ENCODE measurements at regions not wholly inside any gene's neighbourhood (a gene's known extent, or its start where the extent isn't known, plus 50 kb on each side); places are given as distances from the start of the nearest gene placed in this dataset.

DNA sequence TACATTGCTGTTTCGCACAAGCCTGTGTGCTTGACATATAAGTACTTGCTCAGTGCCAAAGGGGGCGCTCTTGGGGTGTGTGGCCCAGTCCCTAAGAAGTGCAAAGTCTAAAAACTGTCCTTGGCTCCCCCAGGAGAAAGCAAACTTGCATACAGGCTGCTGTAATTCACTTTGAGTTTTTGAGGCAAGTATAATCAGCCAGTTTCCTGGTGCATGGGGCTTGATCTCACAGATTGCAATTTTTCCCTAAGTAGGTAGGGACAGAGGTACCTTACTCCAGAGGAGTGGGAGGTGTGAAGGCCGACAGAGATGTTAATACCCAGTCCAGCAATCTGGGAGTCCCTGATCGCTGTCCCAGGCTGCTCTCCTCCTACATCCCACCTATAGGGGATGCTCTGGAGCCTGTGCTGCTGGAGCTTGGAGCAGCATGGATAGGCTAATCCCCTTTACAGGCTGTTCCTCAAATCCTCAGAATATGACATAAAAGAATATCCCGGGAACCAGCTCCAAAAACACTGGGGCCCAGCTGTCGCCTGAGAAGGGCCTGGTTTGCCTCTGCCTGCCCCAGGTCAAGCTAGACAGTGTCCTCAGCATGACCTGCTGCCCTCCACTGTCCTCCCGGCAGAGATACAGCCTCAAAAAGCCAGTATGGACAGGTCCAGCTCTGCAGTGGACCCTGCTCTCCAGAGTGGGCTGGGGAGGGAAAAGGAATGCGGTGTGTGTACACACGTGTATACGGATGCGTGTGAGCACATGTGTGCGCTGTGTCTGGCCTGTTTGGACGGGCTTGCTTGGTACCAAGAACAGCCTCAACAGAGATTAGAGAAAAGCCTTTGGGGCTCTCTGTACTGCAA is 136.5 kb upstream of the HAAO start:
- Histone ChIP-seq H3K27me3 (ENCODE audit: control insufficient read depth, insufficient read depth, low read length) (no peaks in the 10 kb centered on the region), H3K9ac (ENCODE audit: low read depth, low read length) (peak overlapping the region; percentile 56), H3K4me3 (ENCODE audit: low read length) (no peak overlapping the region), H3K4me2 (ENCODE audit: low read length) (no peak overlapping the region), H3K9me3 (replicated peaks; ENCODE audit: low read length) (no peaks in the 10 kb centered on the region), H3K36me3 (ENCODE audit: insufficient read depth, low read length) (no peaks in the 10 kb centered on the region), H3K4me1 (ENCODE audit: control insufficient read depth, insufficient read depth, low read length) (peaks cover 80% of the 10 kb centered on the region)

GRCh38 chr2:42928161-42928691 is 135.8 kb upstream of the HAAO start:
- Histone ChIP-seq H3K4me3 (ENCODE audit: low read length) (no peak overlapping the region), H3K4me2 (ENCODE audit: low read length) (no peak overlapping the region), H3K4me1 (ENCODE audit: control insufficient read depth, insufficient read depth, low read length) (peaks cover 87% of the 10 kb centered on the region), H3K27me3 (ENCODE audit: control insufficient read depth, insufficient read depth, low read length) (no peaks in the 10 kb centered on the region), H3K9me3 (replicated peaks; ENCODE audit: low read length) (no peaks in the 10 kb centered on the region), H3K9ac (ENCODE audit: low read depth, low read length) (peak overlapping the region; percentile 13), H3K36me3 (ENCODE audit: insufficient read depth, low read length) (no peaks in the 10 kb centered on the region)

- H3K9ac ChIP-seq (ENCODE audit: low read depth, low read length), result peak overlapping the region; percentile 87
- H3K36me3 ChIP-seq (ENCODE audit: insufficient read depth, low read length), result no peaks in the 10 kb centered on the region
- H3K4me1 ChIP-seq (ENCODE audit: control insufficient read depth, insufficient read depth, low read length), result peaks cover 94% of the 10 kb centered on the region
- no peaks in the 10 kb centered on the region for H3K27me3 ChIP-seq (ENCODE audit: control insufficient read depth, insufficient read depth, low read length)
- no peaks in the 10 kb centered on the region for H3K9me3 ChIP-seq (replicated peaks; ENCODE audit: low read length)
- H3K4me2 ChIP-seq (ENCODE audit: low read length), result no peak overlapping the region
- H3K4me3 ChIP-seq (ENCODE audit: low read length), result no peak overlapping the region
Observed at GRCh38 chr2:42927334-42928160, 135.2 kb upstream of the HAAO start.

DNA sequence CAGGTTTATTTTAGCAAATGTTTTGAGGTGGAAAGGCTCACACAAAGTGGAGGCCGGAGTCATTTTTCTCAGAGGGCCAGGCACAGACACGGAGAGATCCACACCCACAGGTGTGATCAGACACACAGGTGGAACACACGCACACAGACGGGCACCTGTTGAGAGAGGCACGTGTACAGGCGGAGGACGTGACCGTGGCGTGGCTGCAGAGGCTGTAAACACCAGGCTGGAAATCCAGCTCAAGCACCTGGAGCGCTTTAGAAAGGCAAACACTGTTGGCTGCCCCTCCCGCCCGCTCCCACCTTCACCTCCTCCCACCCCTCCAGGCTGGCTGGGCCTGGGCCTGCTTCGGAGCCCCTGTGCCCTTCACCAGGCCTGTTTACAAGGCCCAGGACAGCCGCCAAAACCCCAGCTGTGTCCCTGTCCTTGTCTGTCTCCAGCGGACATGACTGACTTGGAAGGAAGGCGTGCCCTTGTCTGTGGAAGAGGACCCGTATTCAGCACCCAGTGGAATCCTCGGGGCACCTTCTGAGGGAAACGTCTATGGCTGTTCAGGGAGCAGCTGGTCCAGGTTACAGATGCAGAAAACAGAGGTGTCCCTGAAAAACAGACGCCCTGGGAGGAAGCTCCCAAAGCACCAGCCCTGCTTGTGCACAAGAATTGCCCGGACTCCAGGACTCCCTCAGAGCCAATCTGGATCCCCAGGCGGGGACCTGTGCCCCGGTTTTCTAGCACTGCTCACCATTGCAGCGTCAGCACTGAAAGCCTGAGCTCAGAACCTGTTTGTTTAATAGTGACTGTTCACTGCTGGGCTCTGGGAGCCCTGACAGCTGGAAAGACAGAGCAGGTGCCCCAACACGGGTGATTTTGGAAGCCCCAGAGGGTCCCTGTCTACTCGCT is 134.3 kb upstream of the HAAO start:
- peak overlapping the region; percentile 87 for H3K9ac ChIP-seq (ENCODE audit: low read depth, low read length)

GRCh38 chr2:42925742-42926433 is 133.5 kb upstream of the HAAO start:
- Histone ChIP-seq H3K9ac (ENCODE audit: low read depth, low read length) (peak overlapping the region; percentile 87), H3K4me1 (ENCODE audit: control insufficient read depth, insufficient read depth, low read length) (peaks cover 96% of the 10 kb centered on the region), H3K27me3 (ENCODE audit: control insufficient read depth, insufficient read depth, low read length) (no peaks in the 10 kb centered on the region), H3K4me2 (ENCODE audit: low read length) (peak overlapping the region; percentile 81), H3K36me3 (ENCODE audit: insufficient read depth, low read length) (no peaks in the 10 kb centered on the region), H3K4me3 (ENCODE audit: low read length) (peak overlapping the region; percentile 6), H3K9me3 (replicated peaks; ENCODE audit: low read length) (no peaks in the 10 kb centered on the region)

More for the DNA sequence above, 134.3 kb upstream of the HAAO start:
- H3K4me2 ChIP-seq (ENCODE audit: low read length), result no peak overlapping the region
- no peaks in the 10 kb centered on the region for H3K36me3 ChIP-seq (ENCODE audit: insufficient read depth, low read length)
- peaks cover 96% of the 10 kb centered on the region for H3K4me1 ChIP-seq (ENCODE audit: control insufficient read depth, insufficient read depth, low read length)
- no peaks in the 10 kb centered on the region for H3K27me3 ChIP-seq (ENCODE audit: control insufficient read depth, insufficient read depth, low read length)
- H3K4me3 ChIP-seq (ENCODE audit: low read length), result no peak overlapping the region
- H3K9me3 ChIP-seq (replicated peaks; ENCODE audit: low read length), result no peaks in the 10 kb centered on the region

GRCh38 chr2:42924418-42924886 is 132.1 kb upstream of the HAAO start:
- no peaks in the 10 kb centered on the region for H3K36me3 ChIP-seq (ENCODE audit: insufficient read depth, low read length)
- H3K27me3 ChIP-seq (ENCODE audit: control insufficient read depth, insufficient read depth, low read length), result no peaks in the 10 kb centered on the region
- no peaks in the 10 kb centered on the region for H3K9me3 ChIP-seq (replicated peaks; ENCODE audit: low read length)
- peak overlapping the region; percentile 87 for H3K9ac ChIP-seq (ENCODE audit: low read depth, low read length)
- H3K4me1 ChIP-seq (ENCODE audit: control insufficient read depth, insufficient read depth, low read length), result peaks cover 85% of the 10 kb centered on the region
- H3K4me3 ChIP-seq (ENCODE audit: low read length), result peak overlapping the region; percentile 58
- H3K4me2 ChIP-seq (ENCODE audit: low read length), result peak overlapping the region; percentile 81

DNA sequence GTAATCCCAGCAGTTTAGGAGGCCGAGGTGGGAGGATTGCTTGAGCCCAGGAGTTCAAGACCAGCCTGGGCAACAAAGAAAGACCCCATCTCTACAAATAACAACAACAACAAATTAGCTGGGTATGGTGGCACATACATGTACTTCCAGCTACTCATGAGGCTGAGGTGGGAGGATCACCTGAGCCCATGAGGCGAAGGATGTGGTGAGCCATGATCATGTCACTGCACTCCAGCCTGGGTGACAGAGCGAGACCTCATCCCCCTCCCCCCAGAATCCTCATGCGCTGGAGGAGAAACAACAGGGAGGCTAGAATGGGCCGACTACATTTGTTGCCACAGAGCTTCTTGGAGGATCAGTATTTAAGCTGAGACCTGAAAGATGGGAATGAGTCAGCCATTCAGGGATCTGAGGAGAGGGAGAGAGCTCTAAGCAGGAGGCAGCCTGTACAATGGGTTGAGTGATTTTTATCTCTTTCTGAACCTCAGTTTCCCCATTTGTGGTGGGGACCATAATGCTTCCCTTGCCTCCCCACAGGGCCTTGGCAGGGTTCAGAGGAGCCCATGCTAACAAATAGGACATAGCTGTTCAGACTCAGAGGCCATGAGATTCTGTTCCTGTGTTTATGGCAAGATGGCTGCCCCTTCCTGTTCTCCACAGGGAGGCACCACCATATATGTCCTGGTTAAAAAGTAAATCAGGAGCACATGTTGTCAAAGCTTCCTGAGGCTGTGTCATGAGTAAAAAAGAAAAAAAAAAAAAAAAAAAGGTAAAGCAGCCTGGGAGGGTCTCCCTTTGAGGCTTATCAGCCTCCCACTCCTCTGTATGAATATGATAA is 131.4 kb upstream of the HAAO start:
- H3K4me1 ChIP-seq (ENCODE audit: control insufficient read depth, insufficient read depth, low read length), result peaks cover 79% of the 10 kb centered on the region
- H3K36me3 ChIP-seq (ENCODE audit: insufficient read depth, low read length), result no peaks in the 10 kb centered on the region
- H3K9me3 ChIP-seq (replicated peaks; ENCODE audit: low read length), result no peaks in the 10 kb centered on the region
- H3K4me2 ChIP-seq (ENCODE audit: low read length), result peak overlapping the region; percentile 81
- peak overlapping the region; percentile 87 for H3K9ac ChIP-seq (ENCODE audit: low read depth, low read length)
- H3K4me3 ChIP-seq (ENCODE audit: low read length), result peak overlapping the region; percentile 58
- H3K27me3 ChIP-seq (ENCODE audit: control insufficient read depth, insufficient read depth, low read length), result no peaks in the 10 kb centered on the region

GRCh38 chr2:42922790-42923579 is 130.6 kb upstream of the HAAO start:
- Histone ChIP-seq H3K4me3 (ENCODE audit: low read length) (peak overlapping the region; percentile 6), H3K4me1 (ENCODE audit: control insufficient read depth, insufficient read depth, low read length) (peaks cover 75% of the 10 kb centered on the region), H3K36me3 (ENCODE audit: insufficient read depth, low read length) (no peaks in the 10 kb centered on the region), H3K4me2 (ENCODE audit: low read length) (peak overlapping the region; percentile 48), H3K9ac (ENCODE audit: low read depth, low read length) (peak overlapping the region; percentile 87), H3K27me3 (ENCODE audit: control insufficient read depth, insufficient read depth, low read length) (no peaks in the 10 kb centered on the region), H3K9me3 (replicated peaks; ENCODE audit: low read length) (no peaks in the 10 kb centered on the region)

- H3K4me2 ChIP-seq (ENCODE audit: low read length), result peak overlapping the region; percentile 48
- peaks cover 75% of the 10 kb centered on the region for H3K4me1 ChIP-seq (ENCODE audit: control insufficient read depth, insufficient read depth, low read length)
- peak overlapping the region; percentile 6 for H3K4me3 ChIP-seq (ENCODE audit: low read length)
- no peaks in the 10 kb centered on the region for H3K27me3 ChIP-seq (ENCODE audit: control insufficient read depth, insufficient read depth, low read length)
- H3K9me3 ChIP-seq (replicated peaks; ENCODE audit: low read length), result no peaks in the 10 kb centered on the region
- H3K9ac ChIP-seq (ENCODE audit: low read depth, low read length), result peak overlapping the region; percentile 79
- no peaks in the 10 kb centered on the region for H3K36me3 ChIP-seq (ENCODE audit: insufficient read depth, low read length)
Observed at GRCh38 chr2:42922293-42922692, 129.9 kb upstream of the HAAO start.
